Smooth muscle cell (in vitro differentiated cells): ENCODE measurements at regions not wholly inside any gene's neighbourhood (a gene's known extent, or its start where the extent isn't known, plus 50 kb on each side); places are given as distances from the start of the nearest gene placed in this dataset.

Source experiments
- DNase-seq: peaks from one replicate; lab custom pipeline; 2025; ENCODE audit not compliant: unreplicated experiment; lab: John Stamatoyannopoulos, UW
- H2AFZ ChIP-seq: fragments of 200-600 bp; sonication (generic); 2 replicates; pipeline ENCODE4 v1.6.0; 2016; ENCODE audit warnings: antibody characterized with exemption, low read depth, mild to moderate bottlenecking
- H3F3A ChIP-seq: fragments of 200-600 bp; sonication (generic); 2 replicates; pipeline ENCODE4 v1.6.0; 2017; ENCODE audit warnings: antibody characterized with exemption, low read depth
- H3K27ac ChIP-seq: fragments of 200-600 bp; sonication (generic); 2 replicates; pipeline ENCODE4 v1.5.1; 2016; ENCODE audit warnings: low read depth, mild to moderate bottlenecking
- H3K27me3 ChIP-seq: fragments of 200-600 bp; sonication (generic); 2 replicates; pipeline ENCODE4 v1.6.1; 2016; ENCODE audit warnings: low read depth, mild to moderate bottlenecking
- H3K36me3 ChIP-seq: fragments of 200-600 bp; sonication (generic); 2 replicates; pipeline ENCODE4 v1.5.1; 2016; ENCODE audit warnings: low read depth
- H3K4me1 ChIP-seq: fragments of 200-600 bp; sonication (generic); 2 replicates; pipeline ENCODE4 v1.5.1; 2016; ENCODE audit warnings: low read depth
- H3K4me2 ChIP-seq: fragments of 200-600 bp; sonication (generic); 2 replicates; pipeline ENCODE4 v1.6.0; 2016; ENCODE audit warnings: mild to moderate bottlenecking
- H3K4me3 ChIP-seq: fragments of 200-600 bp; sonication (generic); 2 replicates; pipeline ENCODE4 v1.5.1; 2016; ENCODE audit warnings: mild to moderate bottlenecking
- H3K79me2 ChIP-seq: fragments of 200-600 bp; sonication (generic); 2 replicates; pipeline ENCODE4 v1.6.0; 2016; ENCODE audit warnings: low read depth, mild to moderate bottlenecking
- H3K9ac ChIP-seq: fragments of 200-600 bp; sonication (generic); 2 replicates; pipeline ENCODE4 v1.6.0; 2016; ENCODE audit warnings: low read depth
- H3K9me3 ChIP-seq: fragments of 200-600 bp; sonication (generic); replicated peaks from 2 replicates; pipeline ENCODE4 v1.5.1; 2016; ENCODE audit warnings: low read depth
- H4K20me1 ChIP-seq: fragments of 200-600 bp; sonication (generic); 2 replicates; pipeline ENCODE4 v1.6.0; 2016; ENCODE audit warnings: low read depth
- WGBS: methylation state at CpG from one replicate; pipeline ENCODE4 v1.1.7; 2016; ENCODE audit warnings: low lambda C conversion rate; 5-methylcytosine and 5-hydroxymethylcytosine counted together
- TF ChIP-seq, protein P1 (sequence below): fragments of 200-600 bp; sonication (generic); IDR thresholded peaks from 2 replicates; pipeline ENCODE4 v1.5.1; 2017; ENCODE audit warnings: borderline replicate concordance, mild to moderate bottlenecking, antibody characterized with exemption; ENCODE audit not compliant: insufficient read depth, poor library complexity, severe bottlenecking

DNA sequence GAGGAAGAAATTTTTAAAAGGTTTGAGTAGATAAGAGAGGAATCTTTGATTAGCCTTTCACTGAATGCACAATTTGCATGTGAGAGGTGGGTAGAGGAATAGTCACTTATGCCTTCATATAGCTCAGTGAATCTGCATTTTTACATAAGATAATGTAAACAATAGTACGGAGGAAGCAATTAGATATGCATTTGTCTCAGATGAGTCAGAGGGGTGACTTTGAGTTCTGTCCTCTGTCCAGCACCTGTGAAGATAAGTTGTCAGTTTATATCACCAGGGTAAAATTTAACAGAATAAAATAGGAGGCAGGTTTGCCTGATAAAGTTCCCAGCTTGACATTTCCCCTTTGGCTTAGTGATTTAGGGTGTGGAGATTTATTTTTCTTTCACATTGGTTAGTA, 841.9 kb downstream of the PCDH18 start:
- Histone ChIP-seq H4K20me1 (no peaks in the 10 kb centered on the region), H3K9ac (no peak overlapping the region), H3F3A (no peaks in the 10 kb centered on the region), H2AFZ (no peak overlapping the region), H3K27ac (no peak overlapping the region), H3K9me3 (no peaks in the 10 kb centered on the region), H3K4me2 (no peak overlapping the region), H3K4me1 (no peaks in the 10 kb centered on the region), H3K79me2 (no peaks in the 10 kb centered on the region), H3K27me3 (peaks cover 9% of the 10 kb centered on the region), H3K36me3 (no peaks in the 10 kb centered on the region), H3K4me3 (no peak overlapping the region)
- DNase-seq: no peak
- WGBS: 5% methylated on average over 1 of the region's 1 CpG
- TF ChIP-seq, protein P1, sequence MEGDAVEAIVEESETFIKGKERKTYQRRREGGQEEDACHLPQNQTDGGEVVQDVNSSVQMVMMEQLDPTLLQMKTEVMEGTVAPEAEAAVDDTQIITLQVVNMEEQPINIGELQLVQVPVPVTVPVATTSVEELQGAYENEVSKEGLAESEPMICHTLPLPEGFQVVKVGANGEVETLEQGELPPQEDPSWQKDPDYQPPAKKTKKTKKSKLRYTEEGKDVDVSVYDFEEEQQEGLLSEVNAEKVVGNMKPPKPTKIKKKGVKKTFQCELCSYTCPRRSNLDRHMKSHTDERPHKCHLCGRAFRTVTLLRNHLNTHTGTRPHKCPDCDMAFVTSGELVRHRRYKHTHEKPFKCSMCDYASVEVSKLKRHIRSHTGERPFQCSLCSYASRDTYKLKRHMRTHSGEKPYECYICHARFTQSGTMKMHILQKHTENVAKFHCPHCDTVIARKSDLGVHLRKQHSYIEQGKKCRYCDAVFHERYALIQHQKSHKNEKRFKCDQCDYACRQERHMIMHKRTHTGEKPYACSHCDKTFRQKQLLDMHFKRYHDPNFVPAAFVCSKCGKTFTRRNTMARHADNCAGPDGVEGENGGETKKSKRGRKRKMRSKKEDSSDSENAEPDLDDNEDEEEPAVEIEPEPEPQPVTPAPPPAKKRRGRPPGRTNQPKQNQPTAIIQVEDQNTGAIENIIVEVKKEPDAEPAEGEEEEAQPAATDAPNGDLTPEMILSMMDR: no peak

DNA sequence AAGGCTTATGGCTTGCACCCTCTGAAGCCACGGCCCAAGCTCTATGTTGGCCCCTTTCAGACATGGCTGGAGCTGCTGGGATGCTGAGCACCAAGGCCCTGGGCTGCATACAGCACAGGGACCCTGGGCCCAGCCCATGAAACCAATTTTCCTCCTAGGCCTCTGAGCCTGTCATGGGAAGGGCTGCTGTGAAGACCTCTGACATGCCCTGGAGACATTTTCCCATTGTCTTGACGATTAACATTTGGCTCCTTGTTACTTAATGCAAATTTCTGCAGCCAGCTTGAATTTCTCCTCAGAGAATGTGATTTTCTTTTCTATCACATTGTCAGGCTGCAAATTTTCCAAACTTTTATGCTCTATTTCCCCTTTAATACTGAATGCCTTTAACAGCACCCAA, 844.7 kb downstream of the PCDH18 start:
- H3K27me3 ChIP-seq: peaks cover 35% of the 10 kb centered on the region
- H3K4me1 ChIP-seq: no peaks in the 10 kb centered on the region
- no peaks in the 10 kb centered on the region for H3F3A ChIP-seq
- no peaks in the 10 kb centered on the region for H3K79me2 ChIP-seq
- no peak overlapping the region for H3K9ac ChIP-seq
- H3K27ac ChIP-seq: no peak overlapping the region
- H3K4me3 ChIP-seq: no peak overlapping the region
- DNase-seq: no peak
- H3K36me3 ChIP-seq: no peaks in the 10 kb centered on the region
- TF ChIP-seq, protein P1: no peak
- no peaks in the 10 kb centered on the region for H4K20me1 ChIP-seq
- no peaks in the 10 kb centered on the region for H3K9me3 ChIP-seq
- H2AFZ ChIP-seq: no peak overlapping the region
- WGBS: 61% methylated on average over 2 of the region's 2 CpGs
- no peak overlapping the region for H3K4me2 ChIP-seq

DNA sequence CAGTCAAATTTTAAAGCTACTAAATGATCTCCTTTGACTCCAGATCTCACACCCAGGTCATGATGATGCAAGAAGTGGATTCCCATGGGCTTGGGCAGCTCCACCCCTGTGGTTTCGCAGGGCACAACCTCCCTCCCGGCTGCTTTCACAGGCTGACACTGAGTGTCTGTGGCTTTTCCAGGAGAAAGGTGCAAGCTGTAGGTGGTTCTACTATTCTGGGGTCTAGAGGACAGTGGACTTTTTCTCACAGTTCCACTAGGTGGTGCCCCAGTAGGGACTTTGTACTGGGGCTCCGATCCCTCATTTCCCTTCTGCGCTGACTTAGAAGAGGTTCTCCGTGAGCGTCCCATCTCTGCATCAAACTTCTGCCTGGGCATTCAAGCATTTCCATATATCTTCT, 845.2 kb downstream of the PCDH18 start:
- no peaks in the 10 kb centered on the region for H4K20me1 ChIP-seq
- no peak overlapping the region for H3K27ac ChIP-seq
- peaks cover 40% of the 10 kb centered on the region for H3K27me3 ChIP-seq
- no peak overlapping the region for H3K9ac ChIP-seq
- H3K36me3 ChIP-seq: no peaks in the 10 kb centered on the region
- no peak overlapping the region for H2AFZ ChIP-seq
- H3K9me3 ChIP-seq: no peaks in the 10 kb centered on the region
- H3K4me3 ChIP-seq: no peak overlapping the region
- no peaks in the 10 kb centered on the region for H3K4me1 ChIP-seq
- H3F3A ChIP-seq: no peaks in the 10 kb centered on the region
- DNase-seq: no peak
- H3K79me2 ChIP-seq: no peaks in the 10 kb centered on the region
- TF ChIP-seq, protein P1: peak; percentile 23
- no peak overlapping the region for H3K4me2 ChIP-seq
- 77% methylated on average over 6 of the region's 6 CpGs for WGBS

DNA sequence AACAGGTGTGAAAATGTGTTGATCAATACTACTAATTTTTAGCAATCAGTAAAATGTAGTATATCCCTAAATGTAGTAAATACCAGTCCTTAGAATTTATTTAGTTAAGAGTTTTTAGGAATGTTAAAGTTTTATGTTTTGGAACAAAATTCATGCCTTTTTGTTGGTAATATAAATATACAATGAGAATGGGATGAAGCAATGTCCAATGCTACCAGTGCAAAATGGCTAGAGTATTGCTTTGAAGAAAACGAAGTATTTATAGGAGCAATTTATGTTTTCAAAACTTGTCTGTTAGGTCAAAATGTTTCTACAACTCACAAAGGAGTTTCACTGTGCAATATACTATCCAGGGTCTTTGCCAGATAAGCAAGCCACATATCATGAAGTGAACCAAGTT, 851.5 kb downstream of the PCDH18 start:
- H3K4me3 ChIP-seq: no peak overlapping the region
- H3K4me1 ChIP-seq: no peaks in the 10 kb centered on the region
- no peak overlapping the region for H3K9ac ChIP-seq
- peak overlapping the region; percentile 37 for H3K4me2 ChIP-seq
- H2AFZ ChIP-seq: no peak overlapping the region
- DNase-seq: no peak
- no peaks in the 10 kb centered on the region for H3F3A ChIP-seq
- peaks cover 40% of the 10 kb centered on the region for H3K27me3 ChIP-seq
- TF ChIP-seq, protein P1: no peak
- no peaks in the 10 kb centered on the region for H3K36me3 ChIP-seq
- WGBS: 73% methylated on average over 1 of the region's 1 CpG
- H3K9me3 ChIP-seq: no peaks in the 10 kb centered on the region
- H3K79me2 ChIP-seq: no peaks in the 10 kb centered on the region
- no peak overlapping the region for H3K27ac ChIP-seq
- no peaks in the 10 kb centered on the region for H4K20me1 ChIP-seq
